IPS-18a (cell line): ENCODE measurements at regions not wholly inside any gene's neighbourhood (a gene's known extent, or its start where the extent isn't known, plus 50 kb on each side); places are given as distances from the start of the nearest gene placed in this dataset.

Experiments used
- H3K27ac ChIP-seq: one replicate; pipeline ENCODE4 v1.5.1; 2013; ENCODE audit warnings: low read length
- H3K27me3 ChIP-seq: one replicate; pipeline ENCODE4 v1.6.1; 2013; ENCODE audit warnings: mild to moderate bottlenecking, low read length; ENCODE audit not compliant: control insufficient read depth, insufficient read depth
- H3K36me3 ChIP-seq: one replicate; pipeline ENCODE4 v1.6.1; 2013; ENCODE audit warnings: low read depth, low read length; ENCODE audit not compliant: control insufficient read depth
- H3K4me1 ChIP-seq: one replicate; pipeline ENCODE4 v1.6.1; 2013; ENCODE audit warnings: low read depth, low read length; ENCODE audit not compliant: control insufficient read depth
- H3K4me3 ChIP-seq: one replicate; pipeline ENCODE4 v1.5.1; 2013; ENCODE audit warnings: low read length
- H3K9ac ChIP-seq: one replicate; pipeline ENCODE4 v1.6.1; 2013; ENCODE audit warnings: mild to moderate bottlenecking, low read length, moderate library complexity
- H3K9me3 ChIP-seq: one replicate; pipeline ENCODE4 v1.6.1; 2013; ENCODE audit warnings: low read depth, low read length; ENCODE audit not compliant: control insufficient read depth

GRCh38 chr21:35401476-35401875 lies 352.4 kb upstream of the RUNX1 start:
- H3K9me3 ChIP-seq, result no peaks in the 10 kb centered on the region
- H3K36me3 ChIP-seq, result no peaks in the 10 kb centered on the region
- H3K4me1 ChIP-seq, result peaks cover 28% of the 10 kb centered on the region
- H3K4me3 ChIP-seq, result no peak overlapping the region
- H3K9ac ChIP-seq, result no peak overlapping the region
- no peaks in the 10 kb centered on the region for H3K27me3 ChIP-seq
- no peak overlapping the region for H3K27ac ChIP-seq

- Histone ChIP-seq H3K9me3 (no peaks in the 10 kb centered on the region), H3K27ac (no peak overlapping the region), H3K27me3 (no peaks in the 10 kb centered on the region), H3K36me3 (no peaks in the 10 kb centered on the region), H3K9ac (no peak overlapping the region), H3K4me3 (no peak overlapping the region), H3K4me1 (peaks cover 28% of the 10 kb centered on the region)
These were observed 351.3 kb upstream of the RUNX1 start for GRCh38 chr21:35400233-35400939.

GRCh38 chr21:35399706-35400105 lies 350.6 kb upstream of the RUNX1 start:
- Histone ChIP-seq H3K27ac (no peak overlapping the region), H3K4me1 (peaks cover 23% of the 10 kb centered on the region), H3K9me3 (no peaks in the 10 kb centered on the region), H3K36me3 (no peaks in the 10 kb centered on the region), H3K27me3 (no peaks in the 10 kb centered on the region), H3K9ac (no peak overlapping the region), H3K4me3 (no peak overlapping the region)

GRCh38 chr21:35399002-35399530 lies 350.0 kb upstream of the RUNX1 start:
- H3K9me3 ChIP-seq, result no peaks in the 10 kb centered on the region
- no peaks in the 10 kb centered on the region for H3K36me3 ChIP-seq
- no peak overlapping the region for H3K9ac ChIP-seq
- H3K4me3 ChIP-seq, result no peak overlapping the region
- no peaks in the 10 kb centered on the region for H3K27me3 ChIP-seq
- H3K27ac ChIP-seq, result no peak overlapping the region
- H3K4me1 ChIP-seq, result peaks cover 16% of the 10 kb centered on the region

GRCh38 chr21:35398346-35398982 lies 349.4 kb upstream of the RUNX1 start:
- H3K4me3 ChIP-seq, result no peak overlapping the region
- H3K27me3 ChIP-seq, result no peaks in the 10 kb centered on the region
- no peaks in the 10 kb centered on the region for H3K9me3 ChIP-seq
- peaks cover 10% of the 10 kb centered on the region for H3K4me1 ChIP-seq
- H3K9ac ChIP-seq, result no peak overlapping the region
- H3K36me3 ChIP-seq, result no peaks in the 10 kb centered on the region
- no peak overlapping the region for H3K27ac ChIP-seq

- no peak overlapping the region for H3K4me3 ChIP-seq
- H3K9me3 ChIP-seq, result no peaks in the 10 kb centered on the region
- peaks cover 10% of the 10 kb centered on the region for H3K4me1 ChIP-seq
- no peaks in the 10 kb centered on the region for H3K36me3 ChIP-seq
- no peaks in the 10 kb centered on the region for H3K27me3 ChIP-seq
- H3K27ac ChIP-seq, result no peak overlapping the region
- no peak overlapping the region for H3K9ac ChIP-seq
These were observed 348.7 kb upstream of the RUNX1 start for GRCh38 chr21:35397781-35398180.

- H3K27me3 ChIP-seq, result no peaks in the 10 kb centered on the region
- H3K27ac ChIP-seq, result no peak overlapping the region
- H3K4me3 ChIP-seq, result no peak overlapping the region
- H3K36me3 ChIP-seq, result no peaks in the 10 kb centered on the region
- H3K9me3 ChIP-seq, result no peaks in the 10 kb centered on the region
- peaks cover 10% of the 10 kb centered on the region for H3K4me1 ChIP-seq
- no peak overlapping the region for H3K9ac ChIP-seq
These were observed 347.6 kb upstream of the RUNX1 start for GRCh38 chr21:35396655-35397054.

GRCh38 chr21:35395728-35396127 lies 346.6 kb upstream of the RUNX1 start:
- Histone ChIP-seq H3K27me3 (no peaks in the 10 kb centered on the region), H3K4me3 (no peak overlapping the region), H3K27ac (no peak overlapping the region), H3K9me3 (no peaks in the 10 kb centered on the region), H3K36me3 (no peaks in the 10 kb centered on the region), H3K9ac (no peak overlapping the region), H3K4me1 (peaks cover 10% of the 10 kb centered on the region)

- Histone ChIP-seq H3K36me3 (no peaks in the 10 kb centered on the region), H3K27ac (no peak overlapping the region), H3K4me3 (no peak overlapping the region), H3K4me1 (peaks cover 4% of the 10 kb centered on the region), H3K9me3 (no peaks in the 10 kb centered on the region), H3K9ac (no peak overlapping the region), H3K27me3 (no peaks in the 10 kb centered on the region)
These were observed 345.7 kb upstream of the RUNX1 start for GRCh38 chr21:35394634-35395369.

GRCh38 chr21:35394049-35394448 lies 344.9 kb upstream of the RUNX1 start:
- Histone ChIP-seq H3K27me3 (no peaks in the 10 kb centered on the region), H3K27ac (no peak overlapping the region), H3K9me3 (no peaks in the 10 kb centered on the region), H3K4me1 (peaks cover 4% of the 10 kb centered on the region), H3K9ac (no peak overlapping the region), H3K4me3 (no peak overlapping the region), H3K36me3 (no peaks in the 10 kb centered on the region)

- no peak overlapping the region for H3K27ac ChIP-seq
- no peaks in the 10 kb centered on the region for H3K9me3 ChIP-seq
- H3K4me3 ChIP-seq, result no peak overlapping the region
- H3K27me3 ChIP-seq, result no peaks in the 10 kb centered on the region
- H3K9ac ChIP-seq, result no peak overlapping the region
- no peaks in the 10 kb centered on the region for H3K36me3 ChIP-seq
- H3K4me1 ChIP-seq, result no peaks in the 10 kb centered on the region
These were observed 341.1 kb upstream of the RUNX1 start for GRCh38 chr21:35390013-35390776.
